ENCODE measurements at regions not wholly inside any gene's neighbourhood (a gene's known extent, or its start where the extent isn't known, plus 50 kb on each side); places are given as distances from the start of the nearest gene placed in this dataset.
A peak's percentile ranks its signal among the peaks of the same experiment; 100 is the strongest.

DNA sequence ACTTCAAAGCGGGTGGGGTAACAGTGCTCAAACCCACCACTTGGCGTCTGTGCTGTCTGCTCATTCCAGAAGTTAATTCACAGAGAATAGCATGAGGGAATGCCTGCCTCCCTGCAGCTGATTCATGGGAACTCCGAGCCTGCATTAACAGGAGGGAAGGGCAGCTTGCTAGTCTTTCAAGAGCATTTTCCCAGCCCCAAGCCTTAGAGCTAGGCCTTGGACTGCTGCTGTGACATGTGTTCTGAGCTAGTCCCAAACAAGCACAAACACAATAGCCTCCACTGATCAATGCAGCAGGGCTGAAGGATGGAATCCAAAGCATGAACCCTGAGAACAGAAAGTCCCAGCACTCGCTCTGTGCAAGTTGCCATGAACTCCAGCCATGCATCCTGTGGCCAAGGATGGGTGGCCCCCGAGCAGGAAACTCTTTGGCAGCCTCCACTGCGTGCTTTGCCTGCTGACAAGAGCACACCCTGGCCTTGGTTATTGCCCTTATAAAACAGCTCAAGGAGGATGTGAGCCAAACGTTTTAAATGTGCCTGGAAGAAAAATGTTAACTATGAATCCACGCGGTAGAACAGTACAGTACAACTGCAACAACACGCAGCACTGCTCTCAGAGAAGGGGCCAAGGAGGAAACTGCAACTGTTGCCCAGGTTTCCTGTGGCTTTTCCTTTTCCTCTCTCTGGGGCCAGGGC, 653.1 kb upstream of the KLF4 start (continued):
- TF ChIP-seq ZNF121 (tag by site-specific recombination; IDR thresholded peaks at IDR 0.05) (no peak), ZNF24 (tag by site-specific recombination; IDR thresholded peaks at IDR 0.05) (no peak)

DNA sequence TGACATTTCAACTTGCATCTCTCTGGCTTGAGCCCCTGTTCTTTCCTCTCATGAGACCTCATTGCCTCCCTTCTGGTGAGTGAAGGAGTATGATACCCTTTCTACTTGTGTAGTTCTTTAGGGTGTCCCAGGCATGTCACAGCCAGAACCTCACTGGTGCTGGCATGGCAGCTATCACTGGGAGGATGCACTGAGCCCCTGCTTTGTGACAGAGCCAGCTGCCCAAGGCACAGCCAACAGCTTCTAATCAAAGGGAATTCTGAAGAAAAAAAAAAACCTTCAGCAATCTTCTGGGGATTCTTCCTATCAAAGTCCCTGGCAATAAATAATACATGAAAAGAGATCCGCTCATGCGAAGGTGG, 652.6 kb upstream of the KLF4 start:
- Histone ChIP-seq H3K4me1 (ENCODE audit: control insufficient read depth, insufficient read depth, low read length) (no peaks in the 10 kb centered on the region), H3K27ac (ENCODE audit: extremely low read depth, low read depth, low read length) (no peak overlapping the region), H3K9me3 (ENCODE audit: control insufficient read depth, insufficient read depth, low read depth, low read length) (no peaks in the 10 kb centered on the region), H3K4me3 (ENCODE audit: low read depth, low read length) (no peak overlapping the region), H3K36me3 (ENCODE audit: control insufficient read depth in 2 of 2, insufficient read depth in 1 of 2, low read length in 2 of 2) (no peaks in the 10 kb centered on the region)
- POLR2A ChIA-PET = interaction anchor here (0.6 kb wide), 1 partner anchor 82 kb away, joined by 3 read pairs; no protein-coding TSS in a partner anchor
- TF ChIP-seq ZNF239 (tag by site-specific recombination; IDR thresholded peaks at IDR 0.05) (no peak), YY2 (tag by site-specific recombination; IDR thresholded peaks at IDR 0.05) (no peak)
- CTCF ChIA-PET = no interaction called here

DNA sequence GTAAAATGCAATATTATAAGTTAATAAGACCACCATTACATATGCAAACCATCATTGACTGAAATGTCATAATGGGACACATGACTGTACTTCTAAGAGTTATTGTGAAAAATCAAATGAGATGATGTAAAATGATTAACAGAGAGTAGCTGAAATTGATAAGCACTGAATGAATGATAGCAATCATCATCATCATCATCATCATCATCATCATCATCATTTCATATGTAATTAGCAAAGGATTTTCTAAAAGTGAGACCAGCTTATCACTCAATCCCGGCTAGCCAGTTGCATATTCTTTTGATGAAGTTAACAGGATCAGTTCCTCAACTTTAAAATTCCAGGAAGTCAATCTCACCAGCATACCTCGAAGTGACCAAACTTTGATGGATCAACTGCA, 650.3 kb upstream of the KLF4 start:
- ChIA-PET POLR2A (no interaction called here), CTCF (interaction anchor here (1.3 kb wide), 1 partner anchor 16 kb away, joined by 5 read pairs; no protein-coding TSS in a partner anchor)
- Histone ChIP-seq H3K36me3 (ENCODE audit: control insufficient read depth in 2 of 2, insufficient read depth in 1 of 2, low read length in 2 of 2) (no peaks in the 10 kb centered on the region), H3K4me1 (ENCODE audit: control insufficient read depth, insufficient read depth, low read length) (no peaks in the 10 kb centered on the region), H3K27ac (ENCODE audit: extremely low read depth, low read depth, low read length) (no peak overlapping the region), H3K9me3 (ENCODE audit: control insufficient read depth, insufficient read depth, low read depth, low read length) (no peaks in the 10 kb centered on the region), H3K4me3 (ENCODE audit: low read depth, low read length) (no peak overlapping the region)
- TF ChIP-seq, protein P1, sequence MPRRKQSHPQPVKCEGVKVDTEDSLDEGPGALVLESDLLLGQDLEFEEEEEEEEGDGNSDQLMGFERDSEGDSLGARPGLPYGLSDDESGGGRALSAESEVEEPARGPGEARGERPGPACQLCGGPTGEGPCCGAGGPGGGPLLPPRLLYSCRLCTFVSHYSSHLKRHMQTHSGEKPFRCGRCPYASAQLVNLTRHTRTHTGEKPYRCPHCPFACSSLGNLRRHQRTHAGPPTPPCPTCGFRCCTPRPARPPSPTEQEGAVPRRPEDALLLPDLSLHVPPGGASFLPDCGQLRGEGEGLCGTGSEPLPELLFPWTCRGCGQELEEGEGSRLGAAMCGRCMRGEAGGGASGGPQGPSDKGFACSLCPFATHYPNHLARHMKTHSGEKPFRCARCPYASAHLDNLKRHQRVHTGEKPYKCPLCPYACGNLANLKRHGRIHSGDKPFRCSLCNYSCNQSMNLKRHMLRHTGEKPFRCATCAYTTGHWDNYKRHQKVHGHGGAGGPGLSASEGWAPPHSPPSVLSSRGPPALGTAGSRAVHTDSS (tag by site-specific recombination; IDR thresholded peaks at IDR 0.05) = peak; percentile 63; the same call in 1 of the 2 replicates
- no peak for TF ChIP-seq ZNF394 (tag by site-specific recombination; IDR thresholded peaks at IDR 0.05; ENCODE audit: borderline replicate concordance)

DNA sequence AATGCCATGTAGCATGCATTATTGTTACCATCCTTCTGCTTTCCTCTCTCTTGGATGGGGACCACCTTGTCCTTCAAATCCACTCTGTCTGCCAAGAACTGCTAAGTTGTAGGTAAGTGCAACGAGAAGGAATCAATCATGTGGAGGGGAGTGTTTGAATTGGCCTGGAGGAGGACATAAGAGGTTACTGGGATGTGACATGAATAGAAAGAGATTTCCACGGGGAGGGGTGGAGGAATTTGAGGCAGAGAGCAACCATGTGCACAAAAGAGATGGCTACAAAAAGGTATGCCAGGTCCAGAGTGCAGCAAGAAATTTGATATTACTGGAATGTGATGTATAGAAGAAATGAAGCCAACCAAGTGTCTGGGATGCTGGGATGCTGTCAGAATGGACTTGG, 648.9 kb upstream of the KLF4 start:
- POLR2A ChIA-PET = no interaction called here
- Histone ChIP-seq H3K36me3 (ENCODE audit: control insufficient read depth in 2 of 2, insufficient read depth in 1 of 2, low read length in 2 of 2) (no peaks in the 10 kb centered on the region), H3K4me3 (ENCODE audit: low read depth, low read length) (no peak overlapping the region), H3K4me1 (ENCODE audit: control insufficient read depth, insufficient read depth, low read length) (no peaks in the 10 kb centered on the region), H3K9me3 (ENCODE audit: control insufficient read depth, insufficient read depth, low read depth, low read length) (no peaks in the 10 kb centered on the region), H3K27ac (ENCODE audit: extremely low read depth, low read depth, low read length) (no peak overlapping the region)
- CTCF ChIA-PET = no interaction called here
- TF ChIP-seq ZNF843 (tag by site-specific recombination; IDR thresholded peaks at IDR 0.05) (no peak), TRIM28 (IDR thresholded peaks at IDR 0.05; ENCODE audit: borderline replicate concordance, low read length) (no peak), YY2 (tag by site-specific recombination; IDR thresholded peaks at IDR 0.05) (no peak), ZNF391 (tag by site-specific recombination; IDR thresholded peaks at IDR 0.05; ENCODE audit: borderline replicate concordance, low read depth) (no peak), ZNF292 (tag by site-specific recombination; IDR thresholded peaks at IDR 0.05; ENCODE audit: borderline replicate concordance, low read depth) (no peak)
- TF ChIP-seq, protein P2, sequence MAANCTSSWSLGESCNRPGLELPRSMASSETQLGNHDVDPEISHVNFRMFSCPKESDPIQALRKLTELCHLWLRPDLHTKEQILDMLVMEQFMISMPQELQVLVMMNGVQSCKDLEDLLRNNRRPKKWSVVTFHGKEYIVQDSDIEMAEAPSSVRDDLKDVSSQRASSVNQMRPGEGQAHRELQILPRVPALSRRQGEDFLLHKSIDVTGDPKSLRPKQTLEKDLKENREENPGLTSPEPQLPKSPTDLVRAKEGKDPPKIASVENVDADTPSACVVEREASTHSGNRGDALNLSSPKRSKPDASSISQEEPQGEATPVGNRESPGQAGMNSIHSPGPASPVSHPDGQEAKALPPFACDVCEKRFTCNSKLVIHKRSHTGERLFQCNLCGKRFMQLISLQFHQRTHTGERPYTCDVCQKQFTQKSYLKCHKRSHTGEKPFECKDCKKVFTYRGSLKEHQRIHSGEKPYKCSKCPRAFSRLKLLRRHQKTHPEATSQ (tag by site-specific recombination; IDR thresholded peaks at IDR 0.05) = no peak
- TF ChIP-seq, protein P3, sequence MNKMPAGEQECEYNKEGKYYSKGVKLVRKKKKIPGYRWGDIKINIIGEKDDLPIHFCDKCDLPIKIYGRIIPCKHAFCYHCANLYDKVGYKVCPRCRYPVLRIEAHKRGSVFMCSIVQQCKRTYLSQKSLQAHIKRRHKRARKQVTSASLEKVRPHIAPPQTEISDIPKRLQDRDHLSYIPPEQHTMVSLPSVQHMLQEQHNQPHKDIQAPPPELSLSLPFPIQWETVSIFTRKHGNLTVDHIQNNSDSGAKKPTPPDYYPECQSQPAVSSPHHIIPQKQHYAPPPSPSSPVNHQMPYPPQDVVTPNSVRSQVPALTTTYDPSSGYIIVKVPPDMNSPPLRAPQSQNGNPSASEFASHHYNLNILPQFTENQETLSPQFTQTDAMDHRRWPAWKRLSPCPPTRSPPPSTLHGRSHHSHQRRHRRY (tag by site-specific recombination; IDR thresholded peaks at IDR 0.05) = no peak
